HG03066 (cell line): ENCODE measurements at regions not wholly inside any gene's neighbourhood (a gene's known extent, or its start where the extent isn't known, plus 50 kb on each side); places are given as distances from the start of the nearest gene placed in this dataset.
"Not testable (repeated sequence)": the region's sequence is repeated elsewhere in the genome, so short reads cannot be mapped to it uniquely, and the experiment has no call there.

Experiments
- ATAC-seq: cut with Tn5 transposase; IDR thresholded peaks from one replicate; pipeline ENCODE4 v1.9.1; 2021; ENCODE audit warnings: low read depth; ENCODE audit not compliant: unreplicated experiment

DNA sequence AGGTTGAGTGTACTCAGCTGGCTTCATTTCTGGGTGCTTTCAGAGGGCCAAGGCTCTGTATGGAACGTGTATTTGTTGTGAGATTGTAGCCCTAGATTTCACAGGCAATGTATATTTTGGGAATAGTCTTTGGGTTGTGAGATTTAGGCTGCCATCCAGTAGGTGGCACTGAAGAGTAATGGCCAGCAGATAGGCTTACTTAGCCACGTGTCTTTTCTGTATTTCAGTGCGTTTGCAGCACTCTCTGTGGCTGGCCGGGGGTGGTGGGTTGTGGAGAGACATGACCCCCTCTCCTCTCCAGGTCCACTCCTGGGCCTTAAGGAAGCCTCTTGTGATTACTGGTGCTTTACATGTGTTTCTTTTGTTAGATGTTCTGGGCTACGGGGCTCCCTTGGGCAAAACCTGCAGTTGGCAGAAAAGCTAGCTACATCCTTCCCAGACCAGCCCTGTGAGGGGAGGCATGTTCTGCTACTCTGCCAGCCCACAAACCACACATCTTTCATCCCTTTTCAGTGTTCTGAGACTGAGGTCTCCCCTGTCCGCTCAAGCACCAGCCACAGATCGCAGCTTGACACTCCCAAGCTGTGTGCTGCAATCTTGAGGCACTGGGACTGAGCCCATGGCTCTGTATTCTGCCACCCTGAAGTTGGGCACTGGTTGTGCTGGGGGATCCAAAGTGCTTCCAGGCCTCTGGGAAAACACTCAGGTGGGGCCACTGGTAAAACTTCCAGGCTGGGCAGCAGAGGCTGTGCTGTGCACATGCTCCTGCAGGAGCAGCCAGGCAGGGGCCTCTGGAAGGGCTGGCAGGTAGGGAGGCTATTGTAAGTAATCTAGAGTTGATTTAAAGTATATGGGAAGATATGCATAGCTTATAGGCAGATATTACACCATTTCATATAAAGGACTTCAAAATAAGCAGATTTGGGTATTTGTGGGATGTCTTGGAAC is 1096.8 kb upstream of the PCDH20 start:
- ATAC-seq = peak; percentile 82

DNA sequence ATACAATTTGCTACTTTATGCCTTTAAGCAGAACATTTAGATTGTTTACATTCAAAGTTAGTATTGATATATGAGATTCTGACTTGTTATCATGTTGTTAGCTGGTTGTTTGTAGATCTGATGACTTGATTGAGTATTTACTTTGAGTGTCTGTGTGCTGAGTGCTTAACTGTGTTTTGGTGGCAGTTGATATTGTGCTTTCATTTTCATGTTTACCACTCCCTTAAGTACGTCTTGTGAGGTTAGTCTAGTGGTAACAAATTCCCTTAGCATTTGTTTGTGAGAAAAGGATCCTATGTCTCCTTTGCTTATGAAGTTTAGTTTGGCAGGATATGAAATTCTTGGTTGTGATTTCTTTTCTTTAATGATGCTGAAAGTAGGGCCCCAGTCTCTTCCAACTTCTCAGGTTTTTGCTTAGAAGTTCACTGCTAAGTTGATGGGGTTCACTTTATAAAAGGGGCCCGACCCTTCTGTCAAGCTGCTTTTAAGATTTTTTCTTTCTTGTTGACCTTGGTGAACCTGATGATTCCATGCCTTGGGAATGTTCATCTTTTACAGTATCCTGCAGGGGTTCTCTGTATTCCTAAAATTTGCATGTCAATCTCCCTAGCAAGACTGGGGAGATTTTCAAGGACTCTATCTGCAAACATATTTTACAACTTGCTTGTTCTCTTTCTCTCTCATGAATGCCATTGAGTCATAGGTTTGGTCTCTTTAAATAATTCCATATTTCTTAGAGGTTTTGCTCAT is 1095.4 kb upstream of the PCDH20 start:
- ATAC-seq = no peak

DNA sequence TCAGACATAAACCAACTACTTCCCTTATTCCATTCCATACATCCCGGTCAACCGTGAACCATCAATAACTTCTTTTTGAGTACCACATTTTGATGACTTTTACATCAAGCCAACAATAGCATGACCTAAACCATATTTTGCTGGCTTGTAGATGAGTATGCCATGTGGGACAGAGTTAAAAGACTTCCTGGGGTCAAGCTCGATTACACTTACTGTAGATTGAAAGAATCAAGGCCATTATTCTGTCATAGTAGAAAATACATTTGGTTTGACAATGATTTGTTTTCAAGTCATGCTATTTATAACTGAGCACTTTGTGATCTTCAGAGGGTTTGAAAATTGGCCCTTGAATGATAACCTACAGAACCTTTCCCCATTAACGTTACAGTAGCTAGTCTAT is 1086.9 kb upstream of the PCDH20 start:
- no peak for ATAC-seq

DNA sequence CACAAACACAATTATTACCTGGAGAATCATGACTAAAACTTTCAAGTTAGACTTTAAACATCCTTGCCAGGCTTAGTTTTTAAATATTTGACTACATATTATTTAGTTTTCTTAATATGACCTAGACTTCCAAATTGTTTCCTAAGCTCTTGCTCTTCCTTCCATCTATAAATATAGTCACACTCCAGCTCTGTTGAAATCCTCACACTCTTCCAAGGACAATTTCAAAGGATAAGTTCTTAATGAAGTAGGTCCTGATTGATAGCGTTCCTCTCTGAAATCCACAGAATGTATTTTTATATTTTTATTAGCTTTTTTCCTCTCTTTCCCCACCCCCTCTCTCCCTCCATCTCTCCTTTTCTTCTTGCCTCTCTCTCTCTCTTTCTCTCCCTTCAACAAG is 1074.1 kb upstream of the PCDH20 start:
- no peak for ATAC-seq

DNA sequence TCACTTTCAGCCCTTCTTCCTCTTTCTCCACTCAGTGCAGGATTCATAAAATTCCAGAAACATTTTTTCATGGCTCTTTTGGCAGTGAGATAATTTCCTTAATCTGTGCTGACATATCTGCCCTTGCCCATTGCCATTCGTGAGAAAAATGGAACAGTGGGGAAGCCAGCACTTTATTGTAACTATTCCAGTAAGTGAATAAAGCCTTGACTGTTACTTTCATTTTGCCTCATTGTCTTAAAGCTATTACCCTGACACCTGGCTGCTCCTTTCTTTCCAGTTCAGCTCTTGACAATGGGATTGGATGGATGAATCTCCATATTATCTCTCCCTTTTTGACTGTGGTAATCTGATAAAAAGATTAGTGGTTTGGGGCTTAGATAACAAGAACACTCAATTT is 1068.1 kb upstream of the PCDH20 start:
- no peak for ATAC-seq

DNA sequence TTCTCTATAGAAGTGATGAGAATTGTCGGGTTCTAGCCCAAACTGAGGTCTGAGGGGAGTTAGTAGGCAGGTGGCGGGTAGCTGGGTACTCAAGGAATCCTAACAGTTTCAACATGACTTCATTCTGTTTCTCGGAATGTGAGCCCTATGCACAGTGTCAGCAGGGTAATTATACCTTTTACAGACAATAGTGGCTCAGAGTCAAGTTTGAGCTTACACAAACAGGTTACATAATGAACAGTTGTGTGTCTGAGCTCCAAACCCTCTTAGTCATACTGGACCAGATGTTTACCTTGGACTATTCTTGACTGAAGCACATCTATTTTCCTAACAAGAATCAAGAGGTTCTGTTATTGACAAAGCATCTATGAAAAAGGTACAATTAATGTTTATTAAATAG is 1066.7 kb upstream of the PCDH20 start:
- ATAC-seq = no peak

DNA sequence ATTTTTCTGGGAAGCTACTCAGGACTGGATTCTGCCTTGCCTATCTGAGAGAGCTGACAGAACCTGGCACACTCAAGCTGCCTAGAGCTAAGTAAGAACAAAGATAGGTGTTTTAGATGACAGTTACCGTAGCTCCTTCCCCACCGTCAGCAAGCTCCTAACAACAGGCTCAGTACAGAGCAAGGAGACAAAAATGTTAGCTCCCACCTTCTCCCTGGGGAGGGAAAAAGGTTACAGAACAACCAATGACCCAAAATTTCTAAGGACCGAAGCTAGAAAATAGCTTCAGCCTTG is 1058.2 kb upstream of the PCDH20 start:
- ATAC-seq = no peak

DNA sequence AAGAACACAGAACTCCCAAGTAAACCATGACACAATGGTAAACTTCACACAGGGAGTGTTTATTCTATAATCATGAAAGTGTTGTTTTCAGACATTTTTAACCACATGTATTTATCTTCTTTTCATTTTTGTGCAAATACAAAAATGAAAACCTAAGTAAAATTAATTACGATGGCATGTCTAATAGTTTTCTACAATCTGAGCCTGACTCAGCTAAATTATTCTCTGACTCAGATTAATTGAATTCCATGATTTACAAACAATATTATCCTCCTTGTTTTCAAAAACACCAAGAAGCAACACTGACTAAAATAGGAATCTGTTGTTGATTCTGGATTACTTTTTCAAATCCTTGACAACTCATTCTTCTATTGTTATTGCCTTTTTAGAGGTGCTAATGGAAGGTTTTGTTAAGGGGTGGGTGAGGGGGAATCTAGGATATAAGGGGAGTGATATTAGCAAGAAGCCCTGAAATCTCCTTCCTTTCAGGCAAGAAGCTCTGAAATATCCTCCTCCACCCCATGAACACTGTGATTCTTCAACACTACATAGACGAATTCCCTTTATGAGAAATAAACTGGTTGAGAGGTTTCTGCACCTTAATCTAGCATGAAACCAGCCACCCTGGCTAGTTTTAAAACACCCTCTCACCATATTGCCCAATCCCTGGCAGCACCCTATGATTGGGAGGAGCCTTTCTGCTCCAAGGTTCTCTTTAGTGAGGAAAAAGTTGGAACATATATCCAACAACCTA is 1057.7 kb upstream of the PCDH20 start:
- ATAC-seq = no peak

DNA sequence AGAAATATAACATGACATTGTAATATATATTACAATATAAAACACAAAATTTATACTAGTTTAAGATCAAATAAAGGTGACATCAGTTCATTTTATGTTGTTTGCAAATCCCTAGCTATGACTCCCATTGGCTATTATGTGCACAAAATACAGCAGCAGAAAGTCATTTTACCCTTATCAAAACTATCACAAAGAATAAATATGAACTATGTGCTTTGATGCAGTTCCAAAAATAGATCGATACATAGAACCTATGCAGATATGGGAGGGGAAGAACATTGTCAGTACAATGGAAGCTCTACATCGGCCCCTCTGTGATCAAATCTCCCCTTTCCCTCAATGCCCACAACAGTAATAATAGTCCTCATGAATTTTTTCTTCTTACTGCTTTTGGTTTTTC is 1038.1 kb upstream of the PCDH20 start:
- ATAC-seq = no peak

DNA sequence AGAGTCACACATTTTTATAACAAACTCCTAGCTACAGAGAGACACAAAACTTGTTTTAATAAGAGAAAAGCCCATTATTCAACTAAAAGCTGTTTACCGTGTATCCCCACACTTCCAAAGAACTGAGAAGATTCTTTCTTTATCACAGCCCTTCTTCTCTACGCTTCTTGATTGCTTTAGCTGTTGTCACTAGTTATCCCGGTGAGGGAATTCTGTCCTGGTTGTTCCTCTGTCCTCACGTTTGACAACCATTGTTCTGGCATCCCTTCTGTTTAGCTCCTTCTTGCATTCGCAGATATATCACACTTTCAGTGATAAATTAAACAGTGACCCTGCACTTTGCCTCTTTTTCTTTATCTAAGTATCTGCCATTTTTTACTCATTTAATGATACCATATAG is 1035.1 kb upstream of the PCDH20 start:
- no peak for ATAC-seq

DNA sequence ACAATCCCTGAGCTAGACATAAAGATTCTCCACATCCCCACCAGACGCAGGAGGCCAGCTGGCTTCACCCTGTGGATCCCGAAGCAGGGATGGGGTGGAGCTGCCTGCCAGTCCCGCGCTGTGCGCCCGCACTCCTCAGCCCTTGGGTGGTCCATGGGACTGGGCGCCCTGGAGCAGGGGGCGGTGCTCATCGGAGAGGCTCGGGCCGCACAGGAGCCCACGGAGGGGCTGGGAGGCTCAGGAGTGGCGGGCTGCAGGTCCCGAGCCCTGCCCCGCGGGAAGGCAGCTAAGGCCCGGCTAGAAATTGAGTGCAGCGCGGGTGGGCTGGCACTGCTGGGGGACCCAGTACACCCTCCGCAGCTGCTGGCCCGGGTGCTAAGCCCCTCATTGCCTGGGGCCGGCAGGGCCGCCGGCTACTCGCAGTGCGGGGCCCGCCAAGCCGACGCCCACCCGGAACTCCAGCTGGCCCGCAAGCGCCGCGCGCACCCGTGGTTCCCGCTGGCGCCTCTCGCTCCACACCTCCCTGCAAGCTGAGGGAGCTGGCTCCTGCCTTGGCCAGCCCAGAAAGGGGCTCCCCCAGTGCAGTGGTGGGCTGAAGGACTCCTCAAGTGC is 1032.2 kb upstream of the PCDH20 start:
- ATAC-seq = not testable (repeated sequence)

DNA sequence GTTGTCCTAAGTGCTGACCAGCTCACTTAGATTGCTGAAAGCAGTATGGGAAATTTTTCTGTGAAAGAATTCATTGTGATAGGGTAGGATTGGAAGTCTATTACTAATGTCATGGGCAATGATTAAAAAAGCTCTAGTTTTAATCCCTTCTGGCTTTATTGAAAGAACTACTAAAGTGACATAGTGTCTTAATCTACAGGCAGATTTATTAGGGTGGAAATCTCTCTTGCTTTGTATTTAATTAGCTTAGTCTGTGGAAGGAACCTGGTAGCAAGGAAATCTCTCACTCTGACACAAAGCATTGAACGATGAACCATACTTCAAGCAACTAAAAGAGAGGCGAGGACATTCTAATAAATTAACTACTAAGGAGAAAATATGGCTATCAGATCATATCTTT is 1029.2 kb upstream of the PCDH20 start:
- ATAC-seq = no peak

DNA sequence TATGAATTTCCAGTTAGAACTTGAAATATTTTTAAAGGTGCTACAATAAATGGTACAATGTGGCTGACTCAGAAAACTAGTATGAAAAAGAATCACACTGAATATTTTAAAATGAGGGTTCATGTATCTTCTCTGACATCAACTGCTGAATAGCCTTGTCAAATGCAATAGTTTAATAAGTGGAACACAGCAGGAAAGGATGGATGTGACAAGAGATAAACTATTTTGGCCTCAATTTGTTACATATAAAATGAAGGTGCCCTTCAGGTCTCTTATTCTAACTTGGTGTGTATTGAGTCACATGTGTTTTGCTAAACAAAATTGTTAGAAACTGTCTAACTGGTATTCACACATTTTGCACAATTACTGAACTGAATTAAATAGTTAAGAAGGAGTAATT is 1018.4 kb upstream of the PCDH20 start:
- no peak for ATAC-seq

DNA sequence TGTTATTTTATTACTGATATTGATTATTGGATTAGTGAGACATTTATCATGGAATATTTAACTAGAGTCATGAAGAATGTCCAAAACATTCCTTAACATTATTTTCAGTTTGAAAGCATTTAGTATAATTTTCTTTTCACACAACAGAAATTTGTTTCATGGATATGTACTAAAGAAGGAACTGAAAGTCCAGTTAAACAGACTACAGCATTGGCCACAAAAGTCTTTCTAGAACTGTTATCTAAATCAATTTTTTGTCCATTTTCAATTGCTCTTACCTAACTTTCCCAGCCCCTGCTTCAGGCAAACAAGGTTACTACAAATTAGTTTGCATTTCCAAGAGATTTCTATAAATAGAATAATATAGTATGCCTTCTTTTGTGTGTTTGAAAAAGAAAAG is 1018.0 kb upstream of the PCDH20 start:
- ATAC-seq = no peak

DNA sequence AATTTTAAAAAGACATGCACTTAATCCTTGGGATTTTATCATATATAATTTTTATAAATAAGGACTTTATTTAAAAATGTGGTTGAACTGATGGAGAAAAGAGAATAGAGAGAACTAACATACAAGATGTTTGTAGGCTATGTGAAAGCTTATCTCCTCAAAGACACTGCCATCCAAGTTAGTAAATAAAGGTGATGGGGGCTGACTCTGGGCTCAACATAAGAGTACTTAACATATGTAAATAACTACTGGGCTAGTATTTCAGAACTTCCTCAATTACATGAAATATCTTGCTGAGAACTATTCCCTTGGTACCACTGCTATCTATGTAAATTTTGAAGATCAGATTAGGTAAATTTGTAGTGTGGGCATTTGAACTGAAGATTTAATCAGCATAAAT is 1017.3 kb upstream of the PCDH20 start:
- ATAC-seq = no peak

DNA sequence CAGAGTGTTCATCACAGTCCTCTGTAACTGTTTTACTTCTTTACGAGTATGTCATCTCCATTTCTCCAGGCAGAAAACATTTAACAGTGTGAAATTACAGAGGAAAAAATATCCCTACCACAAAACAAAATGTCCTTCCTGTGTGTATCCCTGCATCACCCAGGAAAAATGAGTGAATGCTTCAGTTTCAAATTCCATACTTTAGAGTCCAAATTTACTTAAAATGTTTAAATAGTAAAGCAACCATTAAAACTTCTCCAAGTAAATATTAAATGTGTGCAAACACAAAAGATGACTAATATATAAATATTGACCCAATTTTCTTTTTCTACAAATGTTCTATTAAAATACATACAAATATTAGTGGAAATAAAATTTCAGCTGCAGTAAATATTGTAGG is 1016.6 kb upstream of the PCDH20 start:
- no peak for ATAC-seq

DNA sequence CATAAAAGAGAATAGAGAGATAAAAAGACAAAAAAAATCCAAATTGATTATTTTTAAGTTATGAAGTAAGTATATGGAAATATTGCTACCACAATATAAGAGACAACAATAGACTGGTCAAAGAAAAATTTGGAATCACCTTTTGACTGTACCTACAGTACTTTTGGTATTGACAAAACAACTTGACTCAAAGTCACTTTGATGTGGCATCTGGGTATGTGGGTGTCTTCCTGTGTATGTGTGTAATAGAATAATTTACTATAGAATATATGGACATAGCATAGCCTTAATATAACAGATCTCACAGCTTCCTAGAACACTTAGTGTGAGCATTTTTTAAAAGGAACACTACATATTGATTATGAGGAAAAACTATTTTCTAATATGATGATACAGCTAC is 1016.2 kb upstream of the PCDH20 start:
- no peak for ATAC-seq

DNA sequence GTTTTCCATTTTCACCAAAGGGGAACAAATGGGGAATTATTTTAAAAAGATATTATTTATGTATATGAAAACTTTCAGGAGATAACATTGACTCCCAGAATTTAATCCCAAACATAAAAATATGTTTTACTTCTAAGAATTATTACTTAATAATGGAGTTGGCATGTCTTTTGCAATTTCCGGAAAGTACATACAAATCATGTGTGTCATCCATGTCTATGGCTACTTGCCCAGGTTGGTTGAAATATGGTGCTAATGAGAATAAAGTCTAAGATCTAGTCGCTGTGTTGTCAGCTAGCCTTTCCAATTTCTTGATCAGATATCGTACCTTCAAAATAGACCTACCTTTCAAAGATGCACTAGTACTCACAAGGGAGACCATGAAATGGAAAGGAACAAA is 1003.2 kb upstream of the PCDH20 start:
- ATAC-seq = no peak

DNA sequence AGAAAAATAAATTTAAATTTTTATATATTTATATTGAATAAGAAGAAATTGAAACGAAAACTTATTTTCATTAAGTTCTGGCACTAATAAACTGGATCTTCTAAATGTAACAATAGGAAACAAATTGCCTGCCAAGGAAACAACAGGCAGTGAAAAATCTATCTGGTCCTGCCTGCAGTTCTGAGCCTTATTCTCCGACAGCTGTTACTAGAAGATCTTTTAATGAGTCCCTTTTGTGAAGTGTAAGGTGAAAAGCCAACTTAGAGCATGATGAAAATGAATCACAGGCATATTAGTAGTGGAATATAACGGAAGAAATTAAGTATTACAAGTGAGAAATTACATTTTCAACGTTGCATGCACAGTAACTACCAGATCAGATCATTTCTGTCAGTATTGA is 1002.7 kb upstream of the PCDH20 start:
- ATAC-seq = no peak

DNA sequence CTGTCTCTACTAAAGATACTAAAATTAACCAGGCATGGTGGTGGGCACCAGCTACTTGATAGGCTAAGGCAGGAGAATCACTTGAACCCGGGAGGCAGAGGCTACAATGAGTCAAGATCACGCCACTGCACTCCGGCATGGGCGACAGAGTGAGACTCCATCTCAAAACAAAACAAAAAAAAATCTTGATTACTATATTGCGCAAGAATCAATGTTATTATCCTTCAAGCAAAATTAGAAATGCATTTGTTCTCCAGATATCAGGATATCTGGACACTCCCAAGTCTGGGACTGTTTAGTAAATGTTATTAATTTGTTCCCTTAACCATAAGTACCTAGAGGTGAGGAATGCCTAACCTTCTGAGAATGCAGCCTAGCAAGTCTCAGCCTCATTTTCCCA is 992.2 kb upstream of the PCDH20 start:
- ATAC-seq = no peak

DNA sequence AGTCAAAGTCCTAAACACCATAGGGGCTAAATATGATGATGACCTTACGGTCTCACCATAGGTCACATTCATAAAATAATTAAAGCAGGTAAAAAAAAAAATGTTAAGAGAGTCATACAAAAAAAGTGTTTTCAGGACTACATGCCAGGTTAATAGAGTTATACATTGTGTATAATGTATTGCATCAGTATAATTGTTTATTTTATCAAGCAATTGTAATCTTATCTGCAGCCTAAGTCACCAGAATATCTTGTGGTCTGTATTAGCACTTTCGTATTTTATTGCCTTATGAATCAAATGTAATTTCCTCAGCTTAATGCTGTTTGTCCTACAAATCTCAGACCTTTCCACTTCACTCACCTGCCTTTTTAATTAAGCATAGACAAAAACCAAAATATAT is 972.9 kb upstream of the PCDH20 start:
- no peak for ATAC-seq
